SK-N-MC (cell line): ENCODE measurements at regions not wholly inside any gene's neighbourhood (a gene's known extent, or its start where the extent isn't known, plus 50 kb on each side); places are given as distances from the start of the nearest gene placed in this dataset.

Source experiments
- DNase-seq: peaks from one replicate; pipeline ENCODE4 v3.0.0-alpha.2; 2011; ENCODE audit warnings: low read depth, low spot score
- H3K27ac ChIP-seq: fragments of 200-600 bp; sonication (generic); 2 replicates; pipeline ENCODE4 v1.5.1; 2016; ENCODE audit warnings: mixed run types
- H3K36me3 ChIP-seq: fragments of 200-600 bp; sonication (generic); 2 replicates; pipeline ENCODE4 v1.6.1; 2017; ENCODE audit warnings: antibody characterized with exemption, low read length, mixed read lengths; ENCODE audit not compliant: insufficient read depth
- H3K4me3 ChIP-seq: fragments of 200-600 bp; sonication (generic); 2 replicates; pipeline ENCODE4 v1.5.1; 2016
- H3K9ac ChIP-seq: fragments of 200-600 bp; sonication (generic); 2 replicates; pipeline ENCODE4 v1.8.0; 2017; ENCODE audit warnings: mixed run types, mixed read lengths; ENCODE audit not compliant: insufficient read length
- H3K9me3 ChIP-seq: fragments of 200-600 bp; sonication (generic); 2 replicates; pipeline ENCODE4 v1.6.1; 2017; ENCODE audit warnings: low read depth, mild to moderate bottlenecking, antibody characterized with exemption, low read length, moderate library complexity, mixed read lengths
- EZH2 ChIP-seq: fragments of 200-600 bp; sonication (generic); IDR thresholded peaks from one replicate; pipeline ENCODE4 v1.6.1; 2017; ENCODE audit warnings: antibody characterized with exemption
- FOXP2 ChIP-seq: optimal IDR thresholded peaks from 2 replicates; pipeline ENCODE3; 2011; ENCODE audit warnings: mild to moderate bottlenecking, moderate library complexity; ENCODE audit not compliant: insufficient read depth; ENCODE audit errors: extremely low read length, control extremely low read depth
- POLR2AphosphoS5 ChIP-seq: IDR thresholded peaks from 2 replicates; pipeline ENCODE4 v1.6.1; 2012; ENCODE audit warnings: mild to moderate bottlenecking, low read depth, low read length, borderline replicate concordance

- Histone ChIP-seq H3K27ac (no peak overlapping the region), H3K36me3 (no peaks in the 10 kb centered on the region), H3K9ac (no peak overlapping the region), H3K4me3 (no peak overlapping the region), H3K9me3 (no peaks in the 10 kb centered on the region)
- DNase-seq, result no peak
- TF ChIP-seq EZH2 (no peak), POLR2AphosphoS5 (no peak), FOXP2 (no peak)
These were observed 255.2 kb downstream of the RAD51AP2 start for GRCh38 chr2:17262854-17263569.

GRCh38 chr2:17259613-17260012 is 258.6 kb downstream of the RAD51AP2 start:
- H3K9ac ChIP-seq, result no peak overlapping the region
- H3K27ac ChIP-seq, result no peak overlapping the region
- DNase-seq, result no peak
- no peaks in the 10 kb centered on the region for H3K36me3 ChIP-seq
- TF ChIP-seq FOXP2 (no peak), POLR2AphosphoS5 (no peak), EZH2 (no peak)
- no peaks in the 10 kb centered on the region for H3K9me3 ChIP-seq
- no peak overlapping the region for H3K4me3 ChIP-seq

GRCh38 chr2:17258861-17259260 is 259.4 kb downstream of the RAD51AP2 start:
- Histone ChIP-seq H3K27ac (no peak overlapping the region), H3K9ac (no peak overlapping the region), H3K36me3 (no peaks in the 10 kb centered on the region), H3K4me3 (no peak overlapping the region), H3K9me3 (no peaks in the 10 kb centered on the region)
- no peak for DNase-seq
- TF ChIP-seq POLR2AphosphoS5 (no peak), FOXP2 (no peak), EZH2 (no peak)

- H3K36me3 ChIP-seq, result no peaks in the 10 kb centered on the region
- H3K4me3 ChIP-seq, result no peak overlapping the region
- H3K9me3 ChIP-seq, result no peaks in the 10 kb centered on the region
- no peak overlapping the region for H3K9ac ChIP-seq
- TF ChIP-seq FOXP2 (no peak), POLR2AphosphoS5 (no peak), EZH2 (no peak)
- H3K27ac ChIP-seq, result no peak overlapping the region
- DNase-seq, result no peak
These were observed 260.9 kb downstream of the RAD51AP2 start for GRCh38 chr2:17257189-17257909.

- Histone ChIP-seq H3K27ac (no peak overlapping the region), H3K9ac (no peak overlapping the region), H3K4me3 (no peak overlapping the region), H3K36me3 (no peaks in the 10 kb centered on the region), H3K9me3 (no peaks in the 10 kb centered on the region)
- DNase-seq, result no peak
- no peak for TF ChIP-seq POLR2AphosphoS5
- TF ChIP-seq FOXP2, result no peak
- TF ChIP-seq EZH2, result no peak
These were observed 263.2 kb downstream of the RAD51AP2 start for GRCh38 chr2:17255071-17255470.

GRCh38 chr2:17254421-17254820 is 263.8 kb downstream of the RAD51AP2 start:
- no peak for TF ChIP-seq POLR2AphosphoS5
- no peak for TF ChIP-seq FOXP2
- no peak for TF ChIP-seq EZH2
- H3K27ac ChIP-seq, result no peak overlapping the region
- DNase-seq, result no peak
- no peaks in the 10 kb centered on the region for H3K36me3 ChIP-seq
- no peak overlapping the region for H3K9ac ChIP-seq
- no peak overlapping the region for H3K4me3 ChIP-seq
- no peaks in the 10 kb centered on the region for H3K9me3 ChIP-seq

GRCh38 chr2:17252258-17252657 is 266.0 kb downstream of the RAD51AP2 start:
- no peak for DNase-seq
- H3K9me3 ChIP-seq, result no peaks in the 10 kb centered on the region
- no peak overlapping the region for H3K27ac ChIP-seq
- H3K9ac ChIP-seq, result no peak overlapping the region
- H3K4me3 ChIP-seq, result no peak overlapping the region
- H3K36me3 ChIP-seq, result no peaks in the 10 kb centered on the region
- TF ChIP-seq FOXP2 (no peak), POLR2AphosphoS5 (no peak), EZH2 (no peak)

GRCh38 chr2:17251171-17251570 is 267.1 kb downstream of the RAD51AP2 start:
- H3K4me3 ChIP-seq, result no peak overlapping the region
- no peak for DNase-seq
- TF ChIP-seq FOXP2 (no peak), POLR2AphosphoS5 (no peak), EZH2 (no peak)
- H3K9me3 ChIP-seq, result no peaks in the 10 kb centered on the region
- no peak overlapping the region for H3K27ac ChIP-seq
- no peaks in the 10 kb centered on the region for H3K36me3 ChIP-seq
- H3K9ac ChIP-seq, result no peak overlapping the region
